SK-N-SH (cell line): ENCODE measurements at regions not wholly inside any gene's neighbourhood (a gene's known extent, or its start where the extent isn't known, plus 50 kb on each side); places are given as distances from the start of the nearest gene placed in this dataset.

Experiments
- CTCF ChIA-PET: fragments of 300-600, 350-600 bp; formaldehyde crosslinking; extraction: SDS; loops from one replicate; lab custom pipeline; 2021; lab: Yijun Ruan, JAX
- POLR2A ChIA-PET: fragments of 350-600 bp; sonication (Branson Sonifier 250); formaldehyde crosslinking; extraction: SDS; loops from one replicate; lab custom pipeline; 2020; ENCODE audit warnings: antibody characterized with exemption, inconsistent platforms; lab: Yijun Ruan, JAX
- DNase-seq: peaks from one replicate; pipeline ENCODE4 v3.0.0; 2012
- H2AFZ ChIP-seq: fragments of 200-600 bp; sonication (generic); 2 replicates; pipeline ENCODE4 v1.8.1; 2016; ENCODE audit warnings: antibody characterized with exemption, mild to moderate bottlenecking, low read depth
- H3F3A ChIP-seq: fragments of 200-600 bp; sonication (generic); replicated peaks from 2 replicates; pipeline ENCODE3; 2016; ENCODE audit warnings: antibody characterized with exemption, mild to moderate bottlenecking; ENCODE audit not compliant: insufficient read depth
- H3K27ac ChIP-seq, 2 experiments: fragments of 200-500 bp in 1 of 2; fragments of 200-600 bp in 1 of 2; sonication (Bioruptor generic) in 1 of 2; sonication (generic), shearing (Covaris generic) in 1 of 2; 2 replicates each; pipeline versions ENCODE4 v1.5.1 to v1.6.1; 2014 to 2016; ENCODE audit warnings: low read depth in 2 of 2, inconsistent platforms in 1 of 2, low read length in 1 of 2, mild to moderate bottlenecking in 1 of 2, mixed read lengths in 1 of 2
- H3K27me3 ChIP-seq: fragments of 200-600 bp; sonication (generic), shearing (Covaris generic); 2 replicates; pipeline ENCODE4 v1.6.1; 2016; ENCODE audit warnings: mixed run types; ENCODE audit not compliant: insufficient read depth
- H3K36me3 ChIP-seq, 2 experiments: fragments of 200-500 bp in 1 of 2; fragments of 200-600 bp in 1 of 2; sonication (Bioruptor generic) in 1 of 2; sonication (generic) in 1 of 2; replicated peaks in 1 of 2; 2 replicates each; pipeline versions ENCODE3 to v1.5.1; 2014 to 2016; ENCODE audit warnings: low read length in 1 of 2, mild to moderate bottlenecking in 1 of 2; ENCODE audit not compliant: insufficient read depth in 2 of 2, control insufficient read depth in 1 of 2
- H3K4me1 ChIP-seq, 2 experiments: fragments of 200-500 bp in 1 of 2; fragments of 200-600 bp in 1 of 2; sonication (Bioruptor generic) in 1 of 2; sonication (generic), shearing (Covaris generic) in 1 of 2; 2 replicates each; pipeline versions ENCODE4 v1.5.1 to v1.6.1; 2014 to 2016; ENCODE audit warnings: low read depth in 1 of 2, low read length in 1 of 2, mixed run types in 1 of 2; ENCODE audit not compliant: insufficient read depth in 2 of 2, control insufficient read depth in 1 of 2
- H3K4me2 ChIP-seq: fragments of 200-600 bp; sonication (generic), shearing (Covaris generic); 2 replicates; pipeline ENCODE4 v1.6.1; 2017; ENCODE audit warnings: mixed run types
- H3K4me3 ChIP-seq, 2 experiments: fragments of 200-500 bp in 1 of 2; fragments of 200-600 bp in 1 of 2; sonication (Bioruptor generic) in 1 of 2; sonication (generic), shearing (Covaris generic) in 1 of 2; 2 replicates each; pipeline versions ENCODE4 v1.5.1 to v1.8.1; 2014 to 2016; ENCODE audit warnings: low read depth in 2 of 2, inconsistent platforms in 1 of 2, low read length in 1 of 2, mild to moderate bottlenecking in 1 of 2, mixed read lengths in 1 of 2, moderate library complexity in 1 of 2
- H3K79me2 ChIP-seq: fragments of 200-600 bp; sonication (generic); 2 replicates; pipeline ENCODE4 v1.8.1; 2017; ENCODE audit warnings: mild to moderate bottlenecking; ENCODE audit not compliant: insufficient read depth
- H3K9ac ChIP-seq: fragments of 200-600 bp; sonication (generic); 2 replicates; pipeline ENCODE4 v1.6.1; 2017; ENCODE audit warnings: mixed run types
- H3K9me2 ChIP-seq: fragments of 200-600 bp; sonication (generic); 2 replicates; pipeline ENCODE4 v1.6.1; 2017; ENCODE audit warnings: mixed run types
- H3K9me3 ChIP-seq: fragments of 200-600 bp; sonication (generic); 2 replicates; pipeline ENCODE4 v1.6.1; 2017; ENCODE audit warnings: mixed run types, mild to moderate bottlenecking, moderate library complexity
- H4K20me1 ChIP-seq: fragments of 200-600 bp; sonication (generic); 2 replicates; pipeline ENCODE4 v1.6.1; 2017; ENCODE audit warnings: mild to moderate bottlenecking, mixed run types; ENCODE audit not compliant: insufficient read depth
- CHD2 ChIP-seq: fragments of 150-350 bp; IDR thresholded peaks from 2 replicates; pipeline ENCODE4 v1.6.1; 2018; ENCODE audit warnings: low read length; ENCODE audit not compliant: partially characterized antibody
- ELF1 ChIP-seq: IDR thresholded peaks from 2 replicates; pipeline ENCODE4 v1.4.0; 2012
- EZH2phosphoT487 ChIP-seq: fragments of 200-600 bp; sonication (generic); IDR thresholded peaks from 2 replicates; pipeline ENCODE4 v1.6.1; 2017; ENCODE audit warnings: low read depth, mixed run types, mild to moderate bottlenecking, antibody characterized with exemption, moderate library complexity, borderline replicate concordance
- FOXJ3 ChIP-seq: sonication (generic); formaldehyde crosslinking; IDR thresholded peaks from 2 replicates; pipeline ENCODE4 v1.5.1; 2020; ENCODE audit warnings: mild to moderate bottlenecking, missing genetic modification reagents
- IRF3 ChIP-seq: fragments of 150-350 bp; IDR thresholded peaks from 2 replicates; pipeline ENCODE4 v1.6.1; 2016; ENCODE audit warnings: mild to moderate bottlenecking, low read depth, low read length
- MAX ChIP-seq: IDR thresholded peaks from 2 replicates; pipeline ENCODE4 v1.4.0; 2012; ENCODE audit warnings: low read depth
- MEF2A ChIP-seq: IDR thresholded peaks from 2 replicates; pipeline ENCODE4 v1.4.0; 2012; ENCODE audit warnings: low read depth, borderline replicate concordance
- MXI1 ChIP-seq: IDR thresholded peaks from 2 replicates; pipeline ENCODE4 v1.6.1; 2012; ENCODE audit warnings: mild to moderate bottlenecking, low read depth, low read length, improper control_type of control experiment
- NFIC ChIP-seq: IDR thresholded peaks from 2 replicates; pipeline ENCODE4 v1.4.0; 2012; ENCODE audit warnings: borderline replicate concordance
- NRF1 ChIP-seq: IDR thresholded peaks from 2 replicates; pipeline ENCODE4 v1.6.1; 2012; ENCODE audit warnings: low read depth, mild to moderate bottlenecking, low read length
- PBX3 ChIP-seq: IDR thresholded peaks from 2 replicates; pipeline ENCODE4; 2012
- POLR2AphosphoS5 ChIP-seq: IDR thresholded peaks from 2 replicates; pipeline ENCODE4 v1.6.1; 2012; ENCODE audit warnings: low read depth, low read length
- RAD21 ChIP-seq: IDR thresholded peaks from 2 replicates; pipeline ENCODE4 v1.6.1; 2012; ENCODE audit warnings: mild to moderate bottlenecking, low read length
- RCOR1 ChIP-seq: fragments of 150-350 bp; IDR thresholded peaks from 2 replicates; pipeline ENCODE4 v1.6.1; 2017; ENCODE audit warnings: antibody characterized with exemption, low read length
- REST ChIP-seq: IDR thresholded peaks from 2 replicates; pipeline ENCODE4 v1.6.1; 2012; ENCODE audit warnings: mild to moderate bottlenecking, low read depth, low read length, moderate library complexity
- SMC3 ChIP-seq: IDR thresholded peaks from 2 replicates; pipeline ENCODE4 v1.6.1; 2012; ENCODE audit warnings: low read depth, low read length, improper control_type of control experiment
- TAF1 ChIP-seq: IDR thresholded peaks from 2 replicates; pipeline ENCODE4 v1.6.1; 2012; ENCODE audit warnings: low read depth, mild to moderate bottlenecking, low read length, moderate library complexity, borderline replicate concordance
- TCF12 ChIP-seq: IDR thresholded peaks from 2 replicates; pipeline ENCODE4 v1.4.0; 2012
- TEAD4 ChIP-seq: IDR thresholded peaks from 2 replicates; pipeline ENCODE4 v1.4.0; 2012; ENCODE audit warnings: mild to moderate bottlenecking, borderline replicate concordance; ENCODE audit not compliant: insufficient read depth
- USF2 ChIP-seq: fragments of 150-350 bp; IDR thresholded peaks from 2 replicates; pipeline ENCODE4 v1.6.1; 2017; ENCODE audit warnings: antibody characterized with exemption, low read length, low read depth, borderline replicate concordance
- WGBS: methylation state at CpG from one replicate; pipeline ENCODE4 v1.1.6; 2017; ENCODE audit warnings: low lambda C conversion rate; 5-methylcytosine and 5-hydroxymethylcytosine counted together

GRCh38 chr12:114190971-114191370 is 215.0 kb downstream of the TBX5 start:
- WGBS, result 11% methylated on average over 2 of the region's 2 CpGs
- no peak for DNase-seq
- peaks cover 0 to 3% of the 10 kb centered on the region in 2 experiments; a peak in 1 of 4 replicates for H3K4me1 ChIP-seq
- H3K4me2 ChIP-seq, result no peak overlapping the region
- POLR2A ChIA-PET, result no interaction called here
- no peaks in the 10 kb centered on the region for H3K27me3 ChIP-seq
- H3K79me2 ChIP-seq, result no peaks in the 10 kb centered on the region
- no peaks in the 10 kb centered on the region for H3K36me3 ChIP-seq
- no peaks in the 10 kb centered on the region for H3K9me3 ChIP-seq
- H3K27ac ChIP-seq, result no peak overlapping the region
- TF ChIP-seq REST (no peak), ELF1 (no peak), USF2 (no peak), SMC3 (no peak), MEF2A (no peak), MAX (no peak), MXI1 (no peak), TEAD4 (no peak), FOXJ3 (CRISPR knock-in tag) (no peak), POLR2AphosphoS5 (no peak), CHD2 (no peak), NFIC (no peak)
- H3K4me3 ChIP-seq, result no peak overlapping the region
- H3F3A ChIP-seq, result no peaks in the 10 kb centered on the region
- no peak overlapping the region for H3K9ac ChIP-seq
- H2AFZ ChIP-seq, result no peak overlapping the region
- CTCF ChIA-PET, result no interaction called here
- no peaks in the 10 kb centered on the region for H4K20me1 ChIP-seq
- no peaks in the 10 kb centered on the region for H3K9me2 ChIP-seq

- H3K27ac ChIP-seq, result no peak overlapping the region
- ChIA-PET POLR2A (no interaction called here), CTCF (no interaction called here)
- no peaks in the 10 kb centered on the region for H3F3A ChIP-seq
- no peak for DNase-seq
- 14% methylated on average over 4 of the region's 4 CpGs for WGBS
- H3K9me2 ChIP-seq, result no peaks in the 10 kb centered on the region
- H3K9me3 ChIP-seq, result no peaks in the 10 kb centered on the region
- no peaks in the 10 kb centered on the region for H3K79me2 ChIP-seq
- H3K4me2 ChIP-seq, result no peak overlapping the region
- no peak overlapping the region for H3K9ac ChIP-seq
- no peaks in the 10 kb centered on the region for H3K27me3 ChIP-seq
- peaks cover 0 to 4% of the 10 kb centered on the region in 2 experiments; a peak in 1 of 4 replicates for H3K4me1 ChIP-seq
- H3K36me3 ChIP-seq, result no peaks in the 10 kb centered on the region
- H2AFZ ChIP-seq, result no peak overlapping the region
- no peak overlapping the region for H3K4me3 ChIP-seq
- no peaks in the 10 kb centered on the region for H4K20me1 ChIP-seq
- TF ChIP-seq SMC3, result no peak
- no peak for TF ChIP-seq MAX
- no peak for TF ChIP-seq TCF12
- TF ChIP-seq IRF3, result no peak
- TF ChIP-seq RCOR1, result no peak
- TF ChIP-seq NFIC, result no peak
- no peak for TF ChIP-seq TAF1
- TF ChIP-seq PBX3, result no peak
- TF ChIP-seq FOXJ3 (CRISPR knock-in tag), result no peak
- no peak for TF ChIP-seq EZH2phosphoT487
- TF ChIP-seq RAD21, result no peak
- no peak for TF ChIP-seq NRF1
Observed at GRCh38 chr12:114189266-114189665, 216.7 kb downstream of the TBX5 start.
